Calu3 (cell line): ENCODE measurements at regions not wholly inside any gene's neighbourhood (a gene's known extent, or its start where the extent isn't known, plus 50 kb on each side); places are given as distances from the start of the nearest gene placed in this dataset.

Experiments
- BruUV-seq: library from RNA; stranded (reverse); fragments of 400-500 nt; replicated peaks from 2 replicates; lab custom pipeline; 2021; lab: Mats Ljungman, UMichigan
- CTCF ChIA-PET: fragments of 300-600 bp; sonication (Branson Sonifier 250); formaldehyde crosslinking; loops from one replicate; lab custom pipeline; 2022; ENCODE audit warnings: antibody characterized with exemption; lab: Charles Lee
- DNase-seq: peaks from one replicate; pipeline ENCODE4 v3.0.0; 2022
- H3K27ac Mint-ChIP-seq: one replicate; pipeline ENCODE4 v1.8.0; 2022; ENCODE audit warnings: mixed read lengths; ENCODE audit not compliant: unreplicated experiment
- H3K27me3 Mint-ChIP-seq: one replicate; pipeline ENCODE4 v1.8.0; 2022; ENCODE audit warnings: mixed read lengths; ENCODE audit not compliant: unreplicated experiment
- H3K36me3 Mint-ChIP-seq: one replicate; pipeline ENCODE4 v1.8.0; 2022; ENCODE audit warnings: mild to moderate bottlenecking, moderate library complexity, mixed read lengths; ENCODE audit not compliant: insufficient read depth, unreplicated experiment
- H3K4me1 Mint-ChIP-seq: one replicate; pipeline ENCODE4 v1.8.0; 2022; ENCODE audit warnings: mild to moderate bottlenecking, low read depth, mixed read lengths; ENCODE audit not compliant: unreplicated experiment
- H3K4me3 Mint-ChIP-seq: one replicate; pipeline ENCODE4 v1.8.0; 2022; ENCODE audit warnings: mild to moderate bottlenecking, low read depth, moderate library complexity, mixed read lengths; ENCODE audit not compliant: unreplicated experiment
- H3K9me3 Mint-ChIP-seq: one replicate; pipeline ENCODE4 v1.8.0; 2022; ENCODE audit warnings: low read depth, mixed read lengths; ENCODE audit not compliant: unreplicated experiment
- CTCF ChIP-seq: fragments of 200-600 bp; IDR thresholded peaks from one replicate; pipeline ENCODE4 v1.8.0; 2022; ENCODE audit warnings: antibody characterized with exemption; ENCODE audit not compliant: unreplicated experiment
- intact Hi-C: fragments of 100-400 bp; cut with micrococcal nuclease; formaldehyde crosslinking; loops from one replicate; pipeline ENCODE4 v1.10.0; 2022; ENCODE audit not compliant: unreplicated experiment

- no TSS peak for BruUV-seq
- H3K27ac Mint-ChIP-seq = no peak overlapping the region
- DNase-seq = no peak
- no peak overlapping the region for H3K4me3 Mint-ChIP-seq
- H3K27me3 Mint-ChIP-seq = no peaks in the 10 kb centered on the region
- H3K9me3 Mint-ChIP-seq = no peaks in the 10 kb centered on the region
- TF ChIP-seq CTCF = no peak
- intact Hi-C loops = no loop called here
- peaks cover 8% of the 10 kb centered on the region for H3K4me1 Mint-ChIP-seq
- no peaks in the 10 kb centered on the region for H3K36me3 Mint-ChIP-seq
- CTCF ChIA-PET = no interaction called here
Measured at GRCh38 chr5:167802755-167803431, 488.6 kb upstream of the WWC1 start.

DNA sequence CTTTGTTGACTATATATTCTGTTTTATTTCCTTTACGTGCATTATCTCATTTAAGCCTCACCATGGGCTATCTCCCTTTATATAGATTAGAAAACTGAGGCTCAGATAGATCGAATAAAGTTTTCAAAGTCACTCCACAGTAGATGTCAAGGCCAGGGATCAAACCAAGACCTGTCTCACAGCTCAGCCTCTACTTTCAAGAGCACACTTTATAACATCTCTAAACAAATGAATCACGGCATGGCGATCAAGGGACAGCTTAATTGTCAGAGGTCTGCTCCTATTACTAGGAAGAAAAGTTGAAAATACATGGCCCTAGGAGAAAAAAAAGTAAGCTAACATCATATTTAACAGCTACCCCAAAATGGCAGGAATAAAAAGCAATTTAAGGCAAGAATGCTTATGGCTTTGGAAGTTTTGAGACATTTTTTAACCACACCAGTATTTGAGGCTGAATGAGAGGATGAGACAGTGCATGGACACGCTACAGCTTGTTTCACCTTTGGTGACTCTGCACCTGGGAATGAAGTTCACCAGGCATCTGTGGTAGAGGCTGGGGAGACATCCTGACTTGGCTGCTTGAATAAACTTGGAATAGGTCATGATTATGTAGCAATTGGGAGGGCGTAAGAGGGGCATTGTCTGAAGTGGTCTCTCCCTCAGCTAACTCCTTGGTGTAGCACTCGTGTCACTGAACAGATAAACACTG is 486.8 kb upstream of the WWC1 start:
- Mint-ChIP-seq H3K9me3 (no peaks in the 10 kb centered on the region), H3K4me3 (no peak overlapping the region), H3K36me3 (no peaks in the 10 kb centered on the region), H3K27ac (no peak overlapping the region), H3K27me3 (no peaks in the 10 kb centered on the region), H3K4me1 (peaks cover 8% of the 10 kb centered on the region)
- intact Hi-C loops = no loop called here
- CTCF ChIA-PET = no interaction called here
- TF ChIP-seq CTCF = no peak
- no TSS peak for BruUV-seq
- DNase-seq = no peak

DNA sequence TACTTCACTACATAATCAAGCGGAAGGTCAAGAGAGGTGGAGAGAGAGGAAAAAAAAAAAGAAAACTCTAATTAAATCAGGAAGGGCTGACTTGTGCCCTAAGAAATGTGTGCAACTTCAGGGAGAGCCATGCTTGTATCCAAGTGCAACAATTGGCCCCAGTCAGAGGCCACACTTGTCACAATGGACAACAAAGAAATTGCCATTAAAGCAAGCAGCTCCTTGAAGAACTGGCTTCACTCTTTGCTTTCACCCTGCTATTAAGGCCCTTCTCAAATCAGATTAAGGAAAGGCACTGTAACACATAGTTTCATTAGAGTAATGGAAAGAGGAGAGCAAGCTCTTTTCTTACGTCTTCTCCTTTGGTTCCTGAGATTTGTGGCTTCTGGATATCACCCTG is 480.9 kb upstream of the WWC1 start:
- BruUV-seq = no TSS peak
- no peaks in the 10 kb centered on the region for H3K36me3 Mint-ChIP-seq
- CTCF ChIA-PET = interaction anchor here (0.6 kb wide), 1 partner anchor 100 kb away, joined by 4 read pairs; no protein-coding TSS in a partner anchor

GRCh38 chr5:167812871-167813270 is 478.6 kb upstream of the WWC1 start:
- BruUV-seq = no TSS peak
- intact Hi-C loops = no loop called here
- Mint-ChIP-seq H3K4me1 (peaks cover 23% of the 10 kb centered on the region), H3K4me3 (no peak overlapping the region), H3K27ac (no peak overlapping the region), H3K36me3 (no peaks in the 10 kb centered on the region), H3K9me3 (no peaks in the 10 kb centered on the region), H3K27me3 (no peaks in the 10 kb centered on the region)
- no peak for DNase-seq
- CTCF ChIA-PET = no interaction called here
- TF ChIP-seq CTCF = no peak

More for the DNA sequence above, 480.9 kb upstream of the WWC1 start:
- Mint-ChIP-seq H3K9me3 (no peaks in the 10 kb centered on the region), H3K4me3 (no peak overlapping the region), H3K27me3 (no peaks in the 10 kb centered on the region), H3K27ac (no peak overlapping the region), H3K4me1 (peaks cover 16% of the 10 kb centered on the region)
- intact Hi-C loops = no loop called here
- no peak for TF ChIP-seq CTCF
- no peak for DNase-seq
